ENCODE measurements at regions not wholly inside any gene's neighbourhood (a gene's known extent, or its start where the extent isn't known, plus 50 kb on each side); places are given as distances from the start of the nearest gene placed in this dataset.

- no TSS peak for BruUV-seq (replicated peaks)
- H3K9me1 ChIP-seq (ENCODE audit: insufficient read depth, low read length) = no peaks in the 10 kb centered on the region
- H3K9me3 ChIP-seq (ENCODE audit: control insufficient read depth, insufficient read depth, low read length) = no peaks in the 10 kb centered on the region
These were observed 90.1 kb downstream of the OAT start for GRCh38 chr10:124328477-124329220.

More at GRCh38 chr10:124328477-124329220, 90.1 kb downstream of the OAT start:
- Histone ChIP-seq H3K4me1 (ENCODE audit: control insufficient read depth, insufficient read depth, low read length) (no peaks in the 10 kb centered on the region), H3K79me1 (ENCODE audit: low read depth in 1 of 2, low read length in 2 of 2) (no peaks in the 10 kb centered on the region), H4K91ac (ENCODE audit: insufficient read depth, low read depth, low read length) (no peak overlapping the region), H4K20me1 (ENCODE audit: insufficient read depth, low read length) (no peaks in the 10 kb centered on the region), H2AK5ac (ENCODE audit: low read depth, low read length) (no peak overlapping the region), H3K9ac (ENCODE audit: low read depth, low read length) (no peak overlapping the region), H3K27ac (ENCODE audit: insufficient read depth, low read length) (no peak overlapping the region), H3K23ac (ENCODE audit: low read depth, low read length) (no peak overlapping the region), H3K56ac (ENCODE audit: extremely low read depth, insufficient read depth, low read length) (no peak overlapping the region), H3K18ac (ENCODE audit: low read depth, low read length) (no peak overlapping the region), H2AK9ac (replicated peaks; ENCODE audit: low read depth, low read length, poor library complexity) (no peak overlapping the region), H2AFZ (replicated peaks; ENCODE audit: low read length, poor library complexity) (no peak overlapping the region), H2BK120ac (ENCODE audit: low read depth, low read length) (no peak overlapping the region), H3K27me3 (ENCODE audit: control insufficient read depth, insufficient read depth, low read length) (no peaks in the 10 kb centered on the region), H2BK20ac (ENCODE audit: low read depth, low read length) (no peak overlapping the region), H2BK15ac (ENCODE audit: low read depth, low read length) (no peak overlapping the region), H4K8ac (ENCODE audit: low read depth in 2 of 2, low read length in 2 of 2) (no peak overlapping the region), H3K14ac (replicated peaks; ENCODE audit: low read depth, low read length) (no peak overlapping the region), H3K36me3 (ENCODE audit: control insufficient read depth, insufficient read depth, low read length) (no peaks in the 10 kb centered on the region), H2BK5ac (ENCODE audit: low read depth, low read length, poor library complexity, severe bottlenecking) (no peak overlapping the region), H3K4me2 (ENCODE audit: low read depth, low read length) (no peak overlapping the region), H3K4me3 (ENCODE audit: insufficient read depth, low read depth, low read length) (no peak overlapping the region), H4K5ac (ENCODE audit: low read depth, low read length) (no peak overlapping the region), H3K4ac (ENCODE audit: low read depth, low read length) (no peak overlapping the region)
- in situ Hi-C loops (cut with MboI; ENCODE audit: low sequenced_read_pairs) (no loop called here), intact Hi-C loops (cut with micrococcal nuclease) (no loop called here), dilution Hi-C loops (cut with HindIII; ENCODE audit: low sequenced_read_pairs, unreplicated experiment) (no loop called here)
- TF ChIP-seq FOS (IDR thresholded peaks at IDR 0.05; ENCODE audit: low read depth, low read length) (no peak), POLR2A (IDR thresholded peaks at IDR 0.05; ENCODE audit: low read depth, low read length) (no peak), ELK1 (IDR thresholded peaks at IDR 0.05; ENCODE audit: borderline replicate concordance, low read depth, low read length) (no peak), RFX5 (IDR thresholded peaks at IDR 0.05; ENCODE audit: low read depth, low read length) (no peak), MAFK (IDR thresholded peaks at IDR 0.05; ENCODE audit: low read depth, low read length) (no peak), CTCF (conservative IDR thresholded peaks at IDR 0.05; ENCODE audit: low read depth, low read length) (no peak), RCOR1 (IDR thresholded peaks at IDR 0.05; ENCODE audit: insufficient replicate concordance, low read length) (no peak), RAD21 (IDR thresholded peaks at IDR 0.05; ENCODE audit: low read length) (no peak), CHD1 (IDR thresholded peaks at IDR 0.05; ENCODE audit: low read depth, low read length) (no peak), CEBPB (IDR thresholded peaks at IDR 0.05; ENCODE audit: low read depth, low read length) (no peak), USF2 (IDR thresholded peaks at IDR 0.05; ENCODE audit: low read depth, low read length) (no peak), MAZ (IDR thresholded peaks at IDR 0.05; ENCODE audit: borderline replicate concordance, low read depth, low read length) (no peak), NFE2L2 (IDR thresholded peaks at IDR 0.05; ENCODE audit: low read depth, low read length) (no peak), SMC3 (IDR thresholded peaks at IDR 0.05; ENCODE audit: low read depth, low read length) (no peak), BHLHE40 (IDR thresholded peaks at IDR 0.05; ENCODE audit: low read depth, low read length) (no peak), MXI1 (IDR thresholded peaks at IDR 0.05; ENCODE audit: borderline replicate concordance, low read depth, low read length) (no peak)
- CTCF ChIA-PET = no interaction called here
- POLR2A ChIA-PET (ENCODE audit: unreplicated experiment) = no interaction called here
- no peak for ATAC-seq (ENCODE audit: low read depth)
- WGBS, 2 experiments (ENCODE audit: extremely low coverage in 2 of 2, insufficient read length in 1 of 2) = 27% methylated on average over 2 of the region's 10 CpGs; no CpG with 5 or more reads in 1 of the 2 experiments
- no peak for DNase-seq
